NB4 (cell line): ENCODE measurements at regions not wholly inside any gene's neighbourhood (a gene's known extent, or its start where the extent isn't known, plus 50 kb on each side); places are given as distances from the start of the nearest gene placed in this dataset.

Experiments used
- MYC ChIP-seq: IDR thresholded peaks from 2 replicates; pipeline ENCODE4 v1.6.1; 2011; ENCODE audit warnings: low read depth, low read length
- POLR2A ChIP-seq: IDR thresholded peaks from 2 replicates; pipeline ENCODE4 v1.6.1; 2011; ENCODE audit warnings: mild to moderate bottlenecking; ENCODE audit not compliant: insufficient read length; ENCODE audit errors: extremely low read depth
- TF ChIP-seq, protein P1 (sequence below): IDR thresholded peaks from one replicate; pipeline ENCODE4 v1.5.1; 2012; ENCODE audit warnings: low read depth, low read length
- TF ChIP-seq, protein P2 (sequence below): IDR thresholded peaks from 2 replicates; pipeline ENCODE4 v1.6.1; 2011; ENCODE audit warnings: low read depth, low read length

DNA sequence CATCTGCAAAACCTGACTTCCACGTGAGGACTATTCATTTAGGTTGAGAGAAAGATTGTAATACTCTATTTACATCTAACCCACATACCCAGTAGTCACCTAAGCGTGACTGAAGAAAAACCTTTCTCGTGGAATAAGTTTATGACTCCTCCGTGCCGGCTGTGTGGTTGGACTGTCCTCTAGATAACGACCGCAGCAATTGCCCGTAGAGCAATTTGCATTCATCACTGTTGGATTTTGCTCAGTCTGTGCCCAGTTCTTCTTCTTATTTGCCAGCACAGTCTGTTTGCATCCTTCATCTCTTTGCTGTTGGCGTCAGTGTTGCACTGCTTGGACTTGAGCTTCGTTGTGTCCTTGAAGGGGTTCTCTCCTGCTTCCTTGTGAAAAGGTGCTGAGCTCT is 131.3 kb downstream of the CYB561 start:
- TF ChIP-seq, protein P1, sequence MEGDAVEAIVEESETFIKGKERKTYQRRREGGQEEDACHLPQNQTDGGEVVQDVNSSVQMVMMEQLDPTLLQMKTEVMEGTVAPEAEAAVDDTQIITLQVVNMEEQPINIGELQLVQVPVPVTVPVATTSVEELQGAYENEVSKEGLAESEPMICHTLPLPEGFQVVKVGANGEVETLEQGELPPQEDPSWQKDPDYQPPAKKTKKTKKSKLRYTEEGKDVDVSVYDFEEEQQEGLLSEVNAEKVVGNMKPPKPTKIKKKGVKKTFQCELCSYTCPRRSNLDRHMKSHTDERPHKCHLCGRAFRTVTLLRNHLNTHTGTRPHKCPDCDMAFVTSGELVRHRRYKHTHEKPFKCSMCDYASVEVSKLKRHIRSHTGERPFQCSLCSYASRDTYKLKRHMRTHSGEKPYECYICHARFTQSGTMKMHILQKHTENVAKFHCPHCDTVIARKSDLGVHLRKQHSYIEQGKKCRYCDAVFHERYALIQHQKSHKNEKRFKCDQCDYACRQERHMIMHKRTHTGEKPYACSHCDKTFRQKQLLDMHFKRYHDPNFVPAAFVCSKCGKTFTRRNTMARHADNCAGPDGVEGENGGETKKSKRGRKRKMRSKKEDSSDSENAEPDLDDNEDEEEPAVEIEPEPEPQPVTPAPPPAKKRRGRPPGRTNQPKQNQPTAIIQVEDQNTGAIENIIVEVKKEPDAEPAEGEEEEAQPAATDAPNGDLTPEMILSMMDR = no peak
- TF ChIP-seq POLR2A (no peak), MYC (no peak)
- TF ChIP-seq, protein P2, sequence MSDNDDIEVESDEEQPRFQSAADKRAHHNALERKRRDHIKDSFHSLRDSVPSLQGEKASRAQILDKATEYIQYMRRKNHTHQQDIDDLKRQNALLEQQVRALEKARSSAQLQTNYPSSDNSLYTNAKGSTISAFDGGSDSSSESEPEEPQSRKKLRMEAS = no peak
